ENCODE measurements at regions not wholly inside any gene's neighbourhood (a gene's known extent, or its start where the extent isn't known, plus 50 kb on each side); places are given as distances from the start of the nearest gene placed in this dataset.

DNA sequence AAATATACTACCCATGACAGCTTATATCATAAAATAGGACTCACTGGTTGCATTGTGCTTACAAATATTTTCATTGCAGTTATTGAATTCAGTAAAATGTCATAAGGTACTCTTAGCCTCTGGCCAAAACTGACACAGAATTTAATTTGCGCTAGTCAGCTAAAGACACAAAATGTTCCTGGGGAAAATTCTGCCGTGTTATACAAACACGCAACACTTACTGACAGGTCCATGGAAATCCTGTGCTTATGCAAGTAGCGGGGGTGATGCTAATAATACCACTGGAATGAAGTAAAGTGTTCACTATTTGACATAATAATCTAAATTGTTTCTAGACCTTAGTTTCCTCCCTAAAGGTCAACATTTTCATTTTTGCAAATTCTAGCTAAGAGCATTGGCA, 354.4 kb upstream of the RSPO3 start:
- DNase-seq = no peak

DNA sequence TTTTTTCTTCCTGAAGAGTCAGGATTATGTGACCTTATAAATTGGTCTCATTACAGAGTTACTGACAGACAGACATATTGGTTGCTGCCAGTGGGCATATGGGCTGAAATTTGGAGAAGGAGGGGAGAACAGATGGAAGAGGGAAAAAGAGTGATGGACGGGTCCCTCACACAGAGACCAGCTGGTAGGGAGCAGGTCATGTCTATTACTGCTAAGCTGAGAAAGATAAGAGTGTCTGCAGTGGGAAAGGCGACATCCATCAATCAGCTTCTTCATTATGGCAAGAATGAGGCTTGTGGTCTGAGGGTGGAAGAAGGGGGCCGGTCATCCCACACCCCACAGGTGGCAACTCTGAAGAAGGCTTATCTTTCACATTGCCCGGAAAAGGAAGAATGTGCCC, 353.8 kb upstream of the RSPO3 start:
- no peak for DNase-seq

DNA sequence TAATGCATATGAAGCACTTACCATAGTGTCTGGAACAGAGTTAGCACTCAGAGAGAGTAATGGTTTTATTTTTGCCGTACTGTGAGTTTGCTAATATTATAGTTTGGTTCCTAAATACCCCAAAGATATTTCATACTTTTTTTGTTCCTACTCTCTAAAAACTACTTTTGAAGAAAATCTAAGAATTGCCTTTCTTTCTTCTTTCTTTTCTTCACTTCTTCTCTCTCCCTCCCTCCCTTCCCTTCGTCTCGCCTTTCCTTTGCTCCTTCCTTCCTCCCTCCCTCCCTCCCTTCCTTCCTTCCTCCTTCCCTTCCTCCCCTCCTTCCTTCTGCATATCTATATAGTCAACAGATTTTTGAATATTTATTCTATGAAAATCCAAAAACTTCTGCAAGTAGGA, 351.7 kb upstream of the RSPO3 start:
- DNase-seq = no peak

DNA sequence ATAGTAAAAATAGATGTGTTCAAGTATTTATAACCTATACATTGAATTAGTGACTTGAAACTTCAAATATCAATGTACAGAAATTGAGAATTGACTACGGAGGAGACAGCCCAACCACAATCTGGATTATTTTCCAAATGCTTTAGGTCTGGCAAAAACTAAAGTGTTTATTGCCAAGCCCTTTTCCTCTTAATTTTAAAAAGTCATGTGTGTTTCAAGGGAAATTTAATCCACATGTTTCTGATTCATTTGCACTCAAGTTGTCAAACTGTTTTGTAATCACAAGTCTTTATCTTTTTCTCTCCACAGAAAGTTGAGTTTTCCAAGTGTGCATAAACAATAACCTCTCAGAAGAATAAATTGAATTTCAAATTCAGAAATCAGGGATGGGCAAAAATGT, 350.8 kb upstream of the RSPO3 start:
- DNase-seq = no peak

DNA sequence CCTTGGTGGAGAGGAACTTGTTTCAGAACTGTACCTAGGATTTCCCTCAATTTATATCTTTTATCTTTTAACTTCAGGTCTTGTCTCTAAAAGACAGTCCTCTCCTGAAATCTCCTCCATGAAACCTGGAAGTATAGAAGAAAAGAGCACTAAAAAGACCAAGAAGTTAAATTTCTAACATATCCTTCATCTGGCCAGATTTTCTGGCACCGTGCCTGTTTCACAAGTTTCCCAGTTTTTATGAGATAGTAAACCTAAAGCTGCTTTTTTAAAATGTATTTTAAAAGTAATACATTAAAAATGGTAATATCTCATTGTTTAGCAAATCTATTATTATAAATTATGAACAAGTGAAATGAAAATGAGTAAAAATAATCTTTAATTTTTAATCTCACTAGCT, 348.3 kb upstream of the RSPO3 start:
- no peak for DNase-seq

DNA sequence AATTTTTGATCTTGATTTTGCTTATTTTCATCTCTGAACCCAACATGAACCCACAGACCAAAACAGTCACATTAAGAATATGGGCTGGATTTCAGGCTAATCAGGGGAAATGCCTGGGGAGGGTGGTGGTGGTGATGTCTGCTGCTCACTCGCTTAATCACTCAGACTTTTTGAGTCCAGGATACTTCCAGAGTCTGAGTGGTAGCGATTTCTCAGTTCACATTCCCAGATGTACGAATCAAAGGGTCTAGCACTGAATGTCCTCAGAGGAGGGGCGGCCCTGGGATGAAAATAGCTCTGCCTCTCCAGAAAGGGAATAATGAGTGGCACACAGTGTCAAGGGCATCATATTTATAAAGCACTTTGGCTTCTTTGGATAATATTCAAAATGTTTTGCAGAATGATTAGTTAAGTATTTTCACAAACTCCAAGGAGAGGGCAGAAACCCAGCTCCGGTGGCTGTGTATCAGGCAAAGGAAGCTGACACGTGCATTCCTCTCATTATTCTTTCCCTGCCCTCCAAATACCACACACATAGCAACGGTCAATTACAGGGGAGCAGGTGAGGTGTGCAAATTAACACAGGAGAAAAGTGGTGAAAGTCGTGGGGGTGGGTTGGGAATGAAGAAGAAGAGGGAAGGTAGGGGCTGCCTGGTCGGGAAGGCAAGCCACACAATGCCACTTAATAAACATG, 345.2 kb upstream of the RSPO3 start:
- DNase-seq = no peak

DNA sequence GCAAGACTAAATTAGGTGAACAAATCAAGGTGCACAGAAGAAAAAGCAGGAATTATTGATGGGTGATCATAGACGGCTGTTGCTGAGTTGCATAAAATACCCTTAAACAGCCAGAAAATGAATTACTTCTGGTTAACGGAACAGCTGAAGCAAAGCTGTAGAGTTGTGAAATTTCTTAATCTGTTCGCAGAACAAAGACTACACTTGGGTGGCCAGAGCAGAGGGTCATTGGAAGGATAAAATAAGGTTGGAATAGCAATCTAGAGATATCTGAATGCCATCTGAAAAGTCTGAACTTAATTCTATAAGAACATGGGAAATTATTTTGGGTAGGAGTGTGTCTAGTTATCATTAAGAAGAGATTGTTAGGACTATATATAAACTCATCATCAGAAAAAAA, 339.1 kb upstream of the RSPO3 start:
- DNase-seq = no peak

DNA sequence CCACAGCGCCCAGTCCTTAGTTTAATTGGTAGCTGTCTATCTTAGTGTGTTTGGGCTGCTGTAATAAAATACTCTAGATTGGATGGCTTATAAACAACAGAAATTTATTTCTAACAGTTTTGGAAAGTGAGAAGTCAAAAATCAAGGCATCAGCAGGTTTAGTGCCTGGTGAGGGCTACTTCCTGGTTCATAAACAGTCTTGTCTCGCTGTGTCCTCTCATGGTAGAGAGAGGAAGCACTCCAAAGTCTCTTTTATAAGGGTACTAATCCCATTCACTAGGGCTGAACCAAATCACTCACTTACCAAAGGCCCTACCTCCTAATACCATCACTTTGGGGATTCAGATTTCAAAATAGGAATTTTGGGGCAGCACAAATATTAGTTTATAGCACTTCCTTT, 336.9 kb upstream of the RSPO3 start:
- DNase-seq = no peak

DNA sequence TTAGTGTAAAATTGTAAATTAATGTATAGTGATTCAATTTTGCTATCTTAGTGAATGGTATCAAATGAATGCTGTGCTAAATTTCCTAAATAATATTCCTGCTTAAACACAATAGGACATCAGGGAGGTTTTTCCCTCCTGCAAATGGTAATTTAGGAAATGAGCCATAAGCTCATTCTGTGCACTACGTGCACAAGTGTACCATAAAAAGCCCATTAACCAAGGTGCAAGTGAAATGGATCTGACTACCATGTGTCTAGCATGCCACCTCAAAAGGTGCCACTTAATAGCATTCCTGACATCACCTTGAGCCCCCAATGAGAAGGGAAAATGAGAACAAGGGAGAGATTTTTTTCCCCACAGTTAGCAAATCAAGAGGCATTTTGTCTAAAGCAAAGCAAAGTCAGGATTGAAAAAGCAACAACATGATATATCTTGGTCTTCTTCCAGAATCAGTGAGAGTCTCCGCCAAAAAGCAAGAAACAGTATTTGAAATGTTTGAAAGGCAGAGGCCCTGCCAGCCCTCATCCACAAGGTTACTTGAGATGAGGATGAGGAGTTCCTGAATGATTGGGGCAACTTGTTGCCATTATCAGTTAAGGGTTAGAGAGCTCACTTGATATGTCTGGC, 334.2 kb upstream of the RSPO3 start:
- DNase-seq = no peak

DNA sequence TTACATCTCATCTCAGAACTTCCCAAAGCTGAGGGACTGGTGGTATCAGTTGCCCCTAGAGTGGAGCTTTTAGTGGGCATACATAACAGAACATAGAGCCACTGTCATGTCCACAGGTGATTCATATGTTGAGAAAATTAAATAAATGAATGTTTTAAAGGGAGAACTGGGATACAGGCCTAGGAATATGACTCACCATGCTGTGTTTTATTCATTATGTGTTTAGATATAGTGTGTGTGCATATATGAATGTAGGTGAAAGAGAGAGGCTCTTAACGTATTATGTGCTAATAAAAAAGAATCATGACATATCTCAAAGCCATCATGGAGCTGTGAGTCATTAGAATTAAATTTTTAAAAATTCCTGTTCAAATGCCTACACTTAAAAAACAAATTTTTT, 332.2 kb upstream of the RSPO3 start:
- no peak for DNase-seq

DNA sequence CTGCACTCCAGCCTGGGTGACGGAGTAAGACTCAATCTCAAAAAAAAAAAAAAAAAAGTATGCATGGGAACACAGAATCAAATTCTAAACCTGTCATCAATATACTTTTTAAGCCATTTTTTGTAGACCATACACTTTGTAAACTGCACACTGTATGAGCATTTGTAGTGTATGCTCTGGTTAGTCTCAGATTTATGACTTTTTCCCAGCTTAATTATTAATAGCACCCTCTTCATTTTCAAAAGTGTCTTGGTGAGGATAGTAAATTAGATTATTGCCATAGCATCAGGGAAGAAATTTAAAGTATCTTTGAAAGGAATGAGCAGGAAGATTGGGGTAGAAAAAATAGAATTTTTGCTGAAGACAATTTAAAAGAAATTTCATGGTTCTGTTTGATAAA, 330.8 kb upstream of the RSPO3 start:
- no peak for DNase-seq

DNA sequence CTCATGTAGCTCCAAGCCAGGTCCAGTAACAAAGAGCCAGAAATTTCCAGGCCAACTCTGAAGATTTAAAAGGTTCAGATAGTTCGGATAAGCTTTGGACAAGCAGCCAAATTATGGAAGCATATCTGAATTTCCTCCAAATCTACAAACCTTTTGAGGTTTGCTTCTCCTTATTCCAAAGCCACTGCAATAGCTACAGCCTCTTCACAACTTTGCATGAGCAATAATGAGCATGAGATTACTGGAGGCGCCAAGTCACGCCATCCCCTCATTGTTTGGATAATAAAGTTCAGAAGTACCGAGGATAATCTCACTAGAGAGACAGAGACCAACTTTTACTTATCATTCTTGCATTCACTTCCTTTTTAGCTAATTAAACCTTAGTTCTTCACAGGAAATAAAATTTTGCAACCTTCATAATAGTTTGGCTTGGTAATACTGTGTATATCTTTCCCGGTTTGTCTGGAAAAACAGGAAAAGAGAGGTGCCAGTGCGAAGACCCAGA, 329.6 kb upstream of the RSPO3 start:
- no peak for DNase-seq

DNA sequence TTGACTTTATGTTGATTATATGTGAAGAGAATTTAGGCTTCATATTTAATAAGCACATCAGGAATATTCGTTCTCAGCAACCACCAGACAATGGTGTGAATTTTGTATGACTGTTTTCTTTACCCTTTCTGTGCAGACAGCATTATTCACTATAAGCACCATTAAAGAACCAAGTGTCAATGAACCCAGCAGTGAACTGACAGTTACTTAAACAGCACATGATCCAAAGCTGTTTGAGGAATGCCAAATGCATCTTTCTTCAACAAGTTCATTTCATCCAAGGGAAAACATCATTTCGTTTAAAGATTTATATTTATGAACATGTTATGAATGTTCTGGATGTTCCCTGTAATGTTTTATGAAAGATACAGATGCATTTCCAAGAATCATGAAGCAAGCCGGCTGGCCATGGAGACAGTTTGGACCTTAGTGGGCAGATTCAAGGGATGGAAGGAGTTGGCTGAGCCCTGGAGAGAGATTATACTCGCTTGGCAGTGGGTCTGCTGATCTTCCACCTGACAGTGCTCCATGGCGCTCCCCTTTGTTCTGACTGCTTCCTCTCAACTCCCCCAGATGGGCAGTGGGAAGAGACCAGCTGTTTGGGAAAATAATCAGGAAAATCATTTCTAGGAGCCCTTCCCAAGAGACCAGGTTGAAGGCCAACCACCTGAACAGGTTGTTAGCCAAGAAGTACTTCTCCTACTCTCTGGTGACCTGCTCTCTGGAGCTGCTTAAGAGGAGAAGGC, 326.0 kb upstream of the RSPO3 start:
- DNase-seq = no peak

DNA sequence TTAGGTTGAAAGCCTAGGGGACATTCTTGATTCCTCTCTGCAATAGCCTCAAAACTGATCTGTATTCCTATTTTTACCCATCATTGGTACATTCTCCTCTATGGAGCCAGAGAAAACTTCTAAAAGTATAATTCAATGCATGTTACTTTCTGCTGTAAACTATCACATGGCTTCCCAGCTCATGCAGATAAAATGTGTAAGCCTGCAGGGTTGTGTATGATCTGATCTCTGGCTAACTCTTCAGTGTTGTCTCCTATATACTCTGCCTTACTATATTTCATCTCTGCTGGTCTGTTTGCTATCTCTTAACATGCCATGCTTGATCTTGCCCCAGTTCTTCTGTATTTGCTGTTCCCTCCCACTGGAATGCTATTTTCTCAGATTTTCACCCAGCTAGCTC, 323.3 kb upstream of the RSPO3 start:
- DNase-seq = no peak

DNA sequence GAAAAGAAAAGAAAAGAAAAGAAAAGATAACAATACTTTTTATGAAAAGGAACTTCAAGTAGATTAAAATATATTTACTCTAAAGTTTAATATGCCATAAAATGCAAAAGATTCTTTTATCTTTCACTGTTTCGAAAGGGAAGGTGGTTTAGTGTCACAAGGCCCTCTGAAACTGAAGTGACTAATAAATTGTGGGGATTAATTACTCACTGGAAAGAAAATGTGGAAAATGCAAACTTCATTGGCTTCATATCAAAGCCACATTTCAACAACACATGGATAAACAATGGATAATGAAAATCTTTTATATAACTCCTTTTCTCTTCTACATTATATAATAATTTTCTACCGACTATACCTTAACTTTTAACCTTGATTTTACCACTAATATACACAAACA, 320.5 kb upstream of the RSPO3 start:
- no peak for DNase-seq

DNA sequence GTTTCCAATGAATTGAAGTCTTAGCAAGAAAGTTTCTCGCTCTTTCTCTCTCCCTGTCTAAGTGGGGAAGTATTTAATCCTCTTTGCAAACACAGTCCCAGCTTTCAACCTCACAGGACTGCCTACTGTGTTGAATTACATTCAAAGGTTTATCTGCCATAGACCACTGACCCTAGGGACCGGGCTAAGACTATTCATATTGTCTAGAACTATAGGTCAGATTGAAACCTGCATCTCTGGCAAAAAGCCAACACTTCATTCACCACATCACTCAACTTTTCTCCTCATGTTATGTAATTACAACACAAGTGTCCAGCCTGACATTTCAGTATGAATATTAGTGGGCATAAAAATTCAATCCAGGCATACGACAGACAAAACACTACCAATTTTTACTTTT, 314.7 kb upstream of the RSPO3 start:
- DNase-seq = no peak

DNA sequence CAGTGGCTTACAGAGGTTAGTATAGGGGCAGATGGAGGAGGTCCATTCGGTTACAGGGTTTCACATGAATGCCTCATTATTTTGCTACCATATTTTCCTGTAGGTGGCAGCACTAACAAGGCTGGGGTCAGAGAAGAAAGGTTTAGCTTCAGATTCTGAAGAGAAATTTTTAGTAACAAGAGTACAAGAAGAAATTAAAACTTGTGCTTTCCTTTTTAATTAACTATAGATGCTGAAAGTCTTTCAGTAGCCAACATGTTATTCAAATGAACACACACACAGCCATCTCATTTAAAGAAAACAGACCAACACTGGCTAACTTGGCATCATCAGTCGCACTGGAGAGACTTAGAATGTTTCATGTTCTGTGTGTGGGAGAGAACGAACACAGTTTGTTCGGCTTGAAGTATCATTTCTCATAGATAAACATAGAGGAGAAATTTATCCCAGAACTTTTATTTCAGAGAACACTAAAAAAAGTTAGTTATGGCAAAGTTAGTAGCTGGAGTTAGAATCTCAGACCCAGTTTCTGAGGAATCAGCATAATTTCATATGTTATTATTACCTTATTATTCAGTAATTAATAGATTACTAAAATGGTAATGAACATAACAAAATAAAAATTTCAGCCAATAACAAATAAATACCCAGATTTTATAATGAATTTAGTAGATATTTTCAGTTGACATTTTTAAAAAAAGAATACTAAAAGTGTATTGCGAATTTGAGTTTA, 314.0 kb upstream of the RSPO3 start:
- peak; percentile 50 for DNase-seq

DNA sequence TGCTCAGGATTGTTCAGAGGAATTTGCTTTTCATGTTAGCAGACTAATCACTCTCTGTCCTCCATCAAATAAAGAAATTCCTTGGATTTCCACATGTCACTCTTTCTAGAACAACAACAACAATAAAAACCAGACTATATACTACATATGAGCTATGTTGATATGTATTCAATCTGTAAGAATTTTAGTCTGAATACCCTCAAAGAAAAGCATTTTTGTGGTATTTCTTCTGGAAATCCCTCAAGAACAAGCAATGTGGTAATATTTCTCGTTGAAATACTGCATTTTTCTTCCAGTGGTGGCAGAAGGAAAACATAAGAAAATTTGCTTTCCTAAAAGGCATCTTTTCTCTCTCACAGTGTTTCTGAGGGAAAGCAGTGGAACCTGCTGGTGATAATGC, 312.6 kb upstream of the RSPO3 start:
- DNase-seq = no peak

DNA sequence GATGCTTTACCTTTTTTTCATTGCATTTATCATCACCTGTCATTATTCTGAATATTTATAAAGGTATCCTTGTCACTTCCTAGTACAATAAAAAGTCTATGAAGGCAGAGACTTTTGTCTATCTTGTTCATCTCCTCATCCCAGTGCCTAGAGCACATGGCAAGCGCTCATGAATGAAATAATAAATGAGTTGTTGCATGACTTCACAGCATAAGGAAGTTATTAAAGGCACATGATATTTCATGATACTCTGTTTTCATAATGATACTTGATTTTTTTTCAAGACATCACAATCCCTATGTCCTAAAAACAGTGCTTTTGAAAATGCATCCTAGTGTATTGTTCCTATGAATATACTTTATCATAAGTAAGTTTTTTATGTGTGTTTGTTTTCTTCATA, 310.6 kb upstream of the RSPO3 start:
- no peak for DNase-seq

DNA sequence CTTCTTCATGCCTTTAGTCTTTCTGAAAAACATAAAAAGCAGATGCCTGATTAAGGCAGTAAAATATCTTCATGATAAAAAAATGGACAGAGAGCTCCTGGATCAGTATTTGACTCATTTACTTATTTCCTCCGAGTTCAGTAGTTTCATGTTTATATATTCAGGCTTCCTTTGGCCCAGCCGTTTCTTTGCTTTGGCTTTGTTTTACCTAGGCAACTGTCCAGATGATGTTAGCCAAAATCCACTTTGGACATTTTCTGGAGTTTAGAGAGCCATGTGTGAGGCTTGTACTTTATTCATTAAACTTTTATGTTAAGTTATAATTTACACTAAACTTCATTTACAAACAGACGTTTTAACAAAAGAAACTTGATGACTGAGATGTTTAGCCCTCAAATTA, 307.1 kb upstream of the RSPO3 start:
- DNase-seq = no peak

DNA sequence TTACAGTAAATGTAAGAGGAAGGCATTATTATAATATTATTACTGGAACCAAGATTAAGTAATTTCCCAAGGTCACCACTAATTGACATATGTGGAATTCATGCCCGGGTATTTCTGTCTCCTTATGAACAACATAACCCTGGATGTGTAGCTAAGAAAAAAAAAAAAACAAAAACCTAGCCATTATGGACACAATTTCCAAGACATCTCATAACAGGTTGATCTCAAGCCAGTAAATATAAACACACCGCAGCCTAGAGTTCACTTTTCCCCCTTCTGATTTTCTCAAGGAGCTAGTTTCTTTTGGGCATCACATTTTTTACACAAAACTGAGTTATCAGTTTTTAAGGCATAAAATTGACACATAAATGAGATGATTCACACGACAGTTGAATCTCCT, 306.5 kb upstream of the RSPO3 start:
- no peak for DNase-seq

DNA sequence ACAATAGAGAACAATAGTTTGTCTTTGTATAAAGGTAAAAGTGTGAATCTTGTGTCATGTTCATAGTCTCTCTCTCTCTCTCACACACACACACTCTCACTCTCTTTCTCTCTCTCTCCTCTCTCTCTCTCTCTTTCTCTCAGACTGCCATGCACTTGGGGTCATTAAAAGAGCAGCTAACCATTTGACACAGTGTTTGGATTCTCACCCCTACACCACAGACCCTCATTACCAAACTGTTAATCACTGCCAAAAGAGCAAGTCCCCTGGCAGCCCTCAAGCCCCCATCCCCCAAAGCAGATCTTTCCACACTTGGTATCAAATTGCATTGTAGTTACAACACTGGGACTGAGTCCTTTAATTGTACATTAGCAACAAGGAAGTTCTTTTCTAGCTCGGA, 305.8 kb upstream of the RSPO3 start:
- DNase-seq = no peak

DNA sequence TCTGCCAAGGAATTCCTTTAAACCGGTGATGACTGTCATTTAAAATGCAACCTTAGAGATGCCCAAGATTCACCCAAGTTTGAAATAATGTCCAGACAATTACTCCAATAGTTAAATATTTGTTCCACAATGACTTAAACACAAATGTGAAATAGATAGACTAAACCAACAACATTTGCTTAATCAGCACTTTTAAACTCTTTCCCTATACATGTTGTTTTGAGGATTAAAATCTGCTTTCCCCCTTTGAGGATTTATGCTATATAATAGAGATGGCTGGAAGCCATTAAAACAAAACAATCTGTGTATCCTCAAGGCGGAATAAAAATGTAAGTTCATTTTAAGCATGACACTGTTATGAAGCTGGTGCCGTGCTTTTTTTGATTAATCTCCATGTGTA, 297.8 kb upstream of the RSPO3 start:
- DNase-seq = no peak

DNA sequence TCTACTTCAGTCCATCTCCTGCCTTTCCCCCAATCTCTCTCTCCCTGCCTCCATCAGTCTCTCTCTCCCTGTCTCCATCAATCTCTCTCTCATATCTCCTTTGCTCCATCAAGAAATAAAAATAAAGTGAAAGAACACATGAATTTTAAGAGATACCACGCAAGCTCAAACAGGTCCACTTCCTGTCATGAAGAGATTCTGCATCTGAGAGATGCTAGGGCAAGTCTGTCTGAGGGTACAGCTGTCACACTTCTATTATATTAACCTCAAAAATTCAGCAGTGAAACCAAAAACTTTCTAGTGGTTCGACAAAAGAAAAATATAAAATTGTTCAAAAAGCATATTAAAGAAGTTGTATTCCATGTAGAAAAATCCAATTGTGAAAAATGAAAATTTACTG, 296.8 kb upstream of the RSPO3 start:
- DNase-seq = no peak

All from suppressor macrophage treated with lipopolysaccharide for 4 hours (primary cell).